ENCODE measurements at regions not wholly inside any gene's neighbourhood (a gene's known extent, or its start where the extent isn't known, plus 50 kb on each side); places are given as distances from the start of the nearest gene placed in this dataset.

- Histone ChIP-seq H3K36me3 (no peaks in the 10 kb centered on the region), H3K4me3 (no peak overlapping the region), H3K4me1 (ENCODE audit: low read depth) (no peaks in the 10 kb centered on the region), H3K27me3 (no peaks in the 10 kb centered on the region), H3K27ac (no peak overlapping the region), H3K9me3 (ENCODE audit: low read depth) (no peaks in the 10 kb centered on the region)
- peak; percentile 57 to 59 for DNase-seq (ENCODE audit: low read depth in 1 of 2, low spot score in 1 of 2)
- peak; percentile 63 for TF ChIP-seq CTCF (IDR thresholded peaks at IDR 0.05; ENCODE audit: low read depth, low read length)
Observed at GRCh38 chr1:60765204-60765603, 317.2 kb upstream of the NFIA start.

- H3K4me1 ChIP-seq (ENCODE audit: low read depth), result no peaks in the 10 kb centered on the region
- H3K4me3 ChIP-seq, result no peak overlapping the region
- no peak overlapping the region for H3K27ac ChIP-seq
- no peak for TF ChIP-seq CTCF (IDR thresholded peaks at IDR 0.05; ENCODE audit: low read depth, low read length)
- H3K9me3 ChIP-seq (ENCODE audit: low read depth), result no peaks in the 10 kb centered on the region
- DNase-seq (ENCODE audit: low read depth in 1 of 2, low spot score in 1 of 2), result no peak
- no peaks in the 10 kb centered on the region for H3K36me3 ChIP-seq
- H3K27me3 ChIP-seq, result no peaks in the 10 kb centered on the region
Observed at GRCh38 chr1:60764489-60764888, 317.9 kb upstream of the NFIA start.

GRCh38 chr1:60763741-60764140, 318.6 kb upstream of the NFIA start:
- Histone ChIP-seq H3K27ac (no peak overlapping the region), H3K4me3 (no peak overlapping the region), H3K27me3 (no peaks in the 10 kb centered on the region), H3K9me3 (ENCODE audit: low read depth) (no peaks in the 10 kb centered on the region), H3K36me3 (no peaks in the 10 kb centered on the region), H3K4me1 (ENCODE audit: low read depth) (no peaks in the 10 kb centered on the region)
- TF ChIP-seq CTCF (IDR thresholded peaks at IDR 0.05; ENCODE audit: low read depth, low read length), result no peak
- DNase-seq (ENCODE audit: low read depth in 1 of 2, low spot score in 1 of 2), result no peak

GRCh38 chr1:60762911-60763310, 319.4 kb upstream of the NFIA start:
- H3K36me3 ChIP-seq, result no peaks in the 10 kb centered on the region
- H3K27me3 ChIP-seq, result no peaks in the 10 kb centered on the region
- DNase-seq (ENCODE audit: low read depth in 1 of 2, low spot score in 1 of 2), result no peak
- H3K4me1 ChIP-seq (ENCODE audit: low read depth), result no peaks in the 10 kb centered on the region
- H3K27ac ChIP-seq, result no peak overlapping the region
- H3K4me3 ChIP-seq, result no peak overlapping the region
- no peaks in the 10 kb centered on the region for H3K9me3 ChIP-seq (ENCODE audit: low read depth)
- no peak for TF ChIP-seq CTCF (IDR thresholded peaks at IDR 0.05; ENCODE audit: low read depth, low read length)

- DNase-seq (ENCODE audit: low read depth in 1 of 2, low spot score in 1 of 2), result peak in 1 of 2 donors; percentile 61
- H3K4me3 ChIP-seq, result no peak overlapping the region
- no peaks in the 10 kb centered on the region for H3K36me3 ChIP-seq
- H3K9me3 ChIP-seq (ENCODE audit: low read depth), result no peaks in the 10 kb centered on the region
- no peak for TF ChIP-seq CTCF (IDR thresholded peaks at IDR 0.05; ENCODE audit: low read depth, low read length)
- no peak overlapping the region for H3K27ac ChIP-seq
- H3K4me1 ChIP-seq (ENCODE audit: low read depth), result no peaks in the 10 kb centered on the region
- no peaks in the 10 kb centered on the region for H3K27me3 ChIP-seq
Observed at GRCh38 chr1:60762176-60762575, 320.2 kb upstream of the NFIA start.

GRCh38 chr1:60759291-60759690, 323.1 kb upstream of the NFIA start:
- no peak for TF ChIP-seq CTCF (IDR thresholded peaks at IDR 0.05; ENCODE audit: low read depth, low read length)
- Histone ChIP-seq H3K4me1 (ENCODE audit: low read depth) (no peaks in the 10 kb centered on the region), H3K4me3 (no peak overlapping the region), H3K9me3 (ENCODE audit: low read depth) (no peaks in the 10 kb centered on the region), H3K36me3 (no peaks in the 10 kb centered on the region), H3K27ac (no peak overlapping the region), H3K27me3 (no peaks in the 10 kb centered on the region)
- no peak for DNase-seq (ENCODE audit: low read depth in 1 of 2, low spot score in 1 of 2)
